ENCODE measurements at regions not wholly inside any gene's neighbourhood (a gene's known extent, or its start where the extent isn't known, plus 50 kb on each side); places are given as distances from the start of the nearest gene placed in this dataset.

- no peak overlapping the region for H3K4me3 ChIP-seq (ENCODE audit: low read depth, low read length)
- TF ChIP-seq CTCF (IDR thresholded peaks at IDR 0.05; ENCODE audit: low read depth, low read length) = no peak
Measured at GRCh38 chr12:24424376-24424775, 474.9 kb upstream of the SOX5 start.

- H3K4me3 ChIP-seq (ENCODE audit: low read depth, low read length) = no peak overlapping the region
- TF ChIP-seq CTCF (IDR thresholded peaks at IDR 0.05; ENCODE audit: low read depth, low read length) = no peak
Measured at GRCh38 chr12:24423611-24424010, 474.1 kb upstream of the SOX5 start.

GRCh38 chr12:24421759-24422158 is 472.3 kb upstream of the SOX5 start:
- no peak for TF ChIP-seq CTCF (IDR thresholded peaks at IDR 0.05; ENCODE audit: low read depth, low read length)
- no peak overlapping the region for H3K4me3 ChIP-seq (ENCODE audit: low read depth, low read length)

GRCh38 chr12:24418157-24418556 is 468.7 kb upstream of the SOX5 start:
- TF ChIP-seq CTCF (IDR thresholded peaks at IDR 0.05; ENCODE audit: low read depth, low read length) = no peak
- H3K4me3 ChIP-seq (ENCODE audit: low read depth, low read length) = no peak overlapping the region

GRCh38 chr12:24416423-24417109 is 467.1 kb upstream of the SOX5 start:
- no peak for TF ChIP-seq CTCF (IDR thresholded peaks at IDR 0.05; ENCODE audit: low read depth, low read length)
- no peak overlapping the region for H3K4me3 ChIP-seq (ENCODE audit: low read depth, low read length)

GRCh38 chr12:24415934-24416333 is 466.5 kb upstream of the SOX5 start:
- no peak overlapping the region for H3K4me3 ChIP-seq (ENCODE audit: low read depth, low read length)
- TF ChIP-seq CTCF (IDR thresholded peaks at IDR 0.05; ENCODE audit: low read depth, low read length) = no peak

GRCh38 chr12:24414480-24414879 is 465.0 kb upstream of the SOX5 start:
- no peak for TF ChIP-seq CTCF (IDR thresholded peaks at IDR 0.05; ENCODE audit: low read depth, low read length)
- no peak overlapping the region for H3K4me3 ChIP-seq (ENCODE audit: low read depth, low read length)
